HepG2 (cell line): ENCODE measurements at regions not wholly inside any gene's neighbourhood (a gene's known extent, or its start where the extent isn't known, plus 50 kb on each side); places are given as distances from the start of the nearest gene placed in this dataset.

Experiments used
- CCAR2 ChIP-seq: fragments of 200-400 bp; formaldehyde crosslinking; optimal IDR thresholded peaks from 2 replicates; pipeline ENCODE3; 2018; ENCODE audit warnings: low read depth, mild to moderate bottlenecking, low read length, moderate library complexity
- DR1 ChIP-seq: sonication (generic); formaldehyde crosslinking; IDR thresholded peaks from 2 replicates; pipeline ENCODE4 v1.8.0; 2021; ENCODE audit warnings: mild to moderate bottlenecking, missing genetic modification reagents, inconsistent platforms
- FOXJ3 ChIP-seq: sonication (generic); formaldehyde crosslinking; IDR thresholded peaks from 2 replicates; pipeline ENCODE4 v1.4.0; 2020; ENCODE audit warnings: missing genetic modification reagents, mild to moderate bottlenecking, borderline replicate concordance
- MLLT10 ChIP-seq: sonication (generic); formaldehyde crosslinking; IDR thresholded peaks from 2 replicates; pipeline ENCODE4 v1.4.0; 2020; ENCODE audit warnings: missing genetic modification reagents
- NCOA1 ChIP-seq: sonication (generic); formaldehyde crosslinking; IDR thresholded peaks from 2 replicates; pipeline ENCODE4 v1.9.0; 2021; ENCODE audit warnings: missing genetic modification reagents
- PCBP1 ChIP-seq: fragments of 200-400 bp; formaldehyde crosslinking; IDR thresholded peaks from 2 replicates; pipeline ENCODE4 v1.6.1; 2017; ENCODE audit warnings: mild to moderate bottlenecking, low read depth, low read length, borderline replicate concordance
- RBM39 ChIP-seq: fragments of 200-400 bp; formaldehyde crosslinking; IDR thresholded peaks from one replicate; pipeline ENCODE4 v1.6.1; 2018; ENCODE audit warnings: antibody characterized with exemption, mild to moderate bottlenecking, low read depth, low read length; ENCODE audit not compliant: poor library complexity, severe bottlenecking
- TCF12 ChIP-seq, 2 experiments: fragments of 450-650 bp in 1 of 2; sonication (generic) in 1 of 2; formaldehyde crosslinking in 1 of 2; IDR thresholded peaks; 2 replicates each; pipeline versions ENCODE4 v1.6.1 to v1.8.0; 2017 to 2022; ENCODE audit warnings: antibody characterized with exemption in 1 of 2, mild to moderate bottlenecking in 1 of 2, missing genetic modification reagents in 1 of 2, moderate library complexity in 1 of 2
- ZHX2 ChIP-seq, 2 experiments: sonication (generic) in 1 of 2; formaldehyde crosslinking in 1 of 2; IDR thresholded peaks; 2 replicates each; pipeline versions ENCODE4 v1.6.1 to v1.9.0; 2014 to 2022; ENCODE audit warnings: antibody characterized with exemption in 1 of 2, borderline replicate concordance in 1 of 2, inconsistent platforms in 1 of 2, low read depth in 1 of 2, missing genetic modification reagents in 1 of 2
- ZIK1 ChIP-seq: sonication (generic); formaldehyde crosslinking; IDR thresholded peaks from 2 replicates; pipeline ENCODE4 v1.5.0; 2020; ENCODE audit warnings: mild to moderate bottlenecking, low read depth, missing genetic modification reagents, borderline replicate concordance
- ZNF256 ChIP-seq: sonication (generic); formaldehyde crosslinking; conservative IDR thresholded peaks from 2 replicates; pipeline ENCODE4 v1.4.0; 2020; ENCODE audit warnings: missing genetic modification reagents
- ZNF598 ChIP-seq: sonication (generic); formaldehyde crosslinking; IDR thresholded peaks from 2 replicates; pipeline ENCODE4 v1.5.1; 2020; ENCODE audit warnings: mild to moderate bottlenecking, missing genetic modification reagents, borderline replicate concordance
- ZNF850 ChIP-seq: sonication (generic); formaldehyde crosslinking; conservative IDR thresholded peaks from 2 replicates; pipeline ENCODE4 v1.9.0; 2021; ENCODE audit warnings: mild to moderate bottlenecking, missing genetic modification reagents
- ZNF878 ChIP-seq: sonication (generic); formaldehyde crosslinking; IDR thresholded peaks from 2 replicates; pipeline ENCODE4 v1.8.1; 2023; ENCODE audit warnings: mild to moderate bottlenecking, missing genetic modification reagents, moderate library complexity
- TF ChIP-seq, protein P1 (sequence below): fragments of 450-650 bp; IDR thresholded peaks from 2 replicates; pipeline ENCODE4 v1.6.1; 2016
- TF ChIP-seq, protein P2 (sequence below): IDR thresholded peaks from 2 replicates; pipeline ENCODE4 v1.6.1; 2018; ENCODE audit warnings: missing genetic modification reagents, mild to moderate bottlenecking, missing compliant biosample characterization

GRCh38 chr6:1230689-1231605 is 81.0 kb upstream of the FOXQ1 start (continued):
- TF ChIP-seq, protein P1, sequence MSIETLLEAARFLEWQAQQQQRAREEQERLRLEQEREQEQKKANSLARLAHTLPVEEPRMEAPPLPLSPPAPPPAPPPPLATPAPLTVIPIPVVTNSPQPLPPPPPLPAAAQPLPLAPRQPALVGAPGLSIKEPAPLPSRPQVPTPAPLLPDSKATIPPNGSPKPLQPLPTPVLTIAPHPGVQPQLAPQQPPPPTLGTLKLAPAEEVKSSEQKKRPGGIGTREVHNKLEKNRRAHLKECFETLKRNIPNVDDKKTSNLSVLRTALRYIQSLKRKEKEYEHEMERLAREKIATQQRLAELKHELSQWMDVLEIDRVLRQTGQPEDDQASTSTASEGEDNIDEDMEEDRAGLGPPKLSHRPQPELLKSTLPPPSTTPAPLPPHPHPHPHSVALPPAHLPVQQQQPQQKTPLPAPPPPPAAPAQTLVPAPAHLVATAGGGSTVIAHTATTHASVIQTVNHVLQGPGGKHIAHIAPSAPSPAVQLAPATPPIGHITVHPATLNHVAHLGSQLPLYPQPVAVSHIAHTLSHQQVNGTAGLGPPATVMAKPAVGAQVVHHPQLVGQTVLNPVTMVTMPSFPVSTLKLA: no peak
- TF ChIP-seq, protein P2, sequence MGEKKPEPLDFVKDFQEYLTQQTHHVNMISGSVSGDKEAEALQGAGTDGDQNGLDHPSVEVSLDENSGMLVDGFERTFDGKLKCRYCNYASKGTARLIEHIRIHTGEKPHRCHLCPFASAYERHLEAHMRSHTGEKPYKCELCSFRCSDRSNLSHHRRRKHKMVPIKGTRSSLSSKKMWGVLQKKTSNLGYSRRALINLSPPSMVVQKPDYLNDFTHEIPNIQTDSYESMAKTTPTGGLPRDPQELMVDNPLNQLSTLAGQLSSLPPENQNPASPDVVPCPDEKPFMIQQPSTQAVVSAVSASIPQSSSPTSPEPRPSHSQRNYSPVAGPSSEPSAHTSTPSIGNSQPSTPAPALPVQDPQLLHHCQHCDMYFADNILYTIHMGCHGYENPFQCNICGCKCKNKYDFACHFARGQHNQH (CRISPR knock-in tag): peak; percentile 77
- TF ChIP-seq RBM39: no peak
- peak; percentile 42 for TF ChIP-seq CCAR2
- no peak for TF ChIP-seq TCF12 (IDR thresholded peaks at IDR 0.05)
- TF ChIP-seq TCF12 (CRISPR knock-in tag; IDR thresholded peaks at IDR 0.05): peak; percentile 55; the same call in 1 of the 2 replicates
- TF ChIP-seq NCOA1: peak; percentile 35; the same call in 1 of the 2 replicates
- TF ChIP-seq ZNF850 (CRISPR knock-in tag): no peak
- 0 out of 2 replicates have a peak, but pooled peaks have one; percentile 6 for TF ChIP-seq ZNF878 (CRISPR knock-in tag)
- TF ChIP-seq ZNF256 (CRISPR knock-in tag): no peak
- no peak for TF ChIP-seq ZHX2 (IDR thresholded peaks at IDR 0.05; ENCODE audit: low read depth)
- TF ChIP-seq ZHX2 (CRISPR knock-in tag; IDR thresholded peaks at IDR 0.05; ENCODE audit: borderline replicate concordance): no peak; the same call in 1 of the 2 replicates
- TF ChIP-seq ZNF598 (CRISPR knock-in tag): no peak
- TF ChIP-seq PCBP1: no peak
- TF ChIP-seq MLLT10 (CRISPR knock-in tag): no peak
- TF ChIP-seq ZIK1 (CRISPR knock-in tag): no peak; the same call in 1 of the 2 replicates
- no peak; the same call in 1 of the 2 replicates for TF ChIP-seq DR1 (CRISPR knock-in tag)
- peak; percentile 57; the same call in 1 of the 2 replicates for TF ChIP-seq FOXJ3 (CRISPR knock-in tag)
